Right ventricle myocardium superior (tissue), 1 donor: ENCODE measurements at regions not wholly inside any gene's neighbourhood (a gene's known extent, or its start where the extent isn't known, plus 50 kb on each side); places are given as distances from the start of the nearest gene placed in this dataset.

Source experiments
- ATAC-seq: fragments of 200-7000 bp; cut with Tn5 transposase; one replicate; pipeline ENCODE4 v1.9.1; 2020; ENCODE audit warnings: mild to moderate bottlenecking; ENCODE audit not compliant: poor library complexity
- DNase-seq: peaks from one replicate; pipeline ENCODE4 v3.0.0-alpha.2; 2020
- intact Hi-C: fragments of 100-400 bp; cut with DNase I; formaldehyde crosslinking; loops from one replicate; pipeline ENCODE4 v1.11.2; 2022
- donor health status: DM: no; HTN: yes; CAD: no; lungs with severe emphysema.

- intact Hi-C loops, result no loop called here
- DNase-seq (no peak), ATAC-seq (no peak)
These were observed 670.6 kb upstream of the PKN2 start for GRCh38 chr1:88013485-88013884.

GRCh38 chr1:88014131-88014530, 669.9 kb upstream of the PKN2 start:
- ATAC-seq (no peak), DNase-seq (no peak)
- intact Hi-C loops, result no loop called here

- no peak for ATAC-seq
- intact Hi-C loops, result no loop called here
- no peak for DNase-seq
These were observed 667.1 kb upstream of the PKN2 start for GRCh38 chr1:88016947-88017346.

GRCh38 chr1:88021529-88021928, 662.5 kb upstream of the PKN2 start:
- no peak for ATAC-seq
- intact Hi-C loops, result no loop called here
- DNase-seq, result no peak

- intact Hi-C loops, result no loop called here
- DNase-seq (no peak), ATAC-seq (no peak)
These were observed 661.6 kb upstream of the PKN2 start for GRCh38 chr1:88022516-88022915.

GRCh38 chr1:88029142-88029541, 654.9 kb upstream of the PKN2 start:
- peak; percentile 71 for ATAC-seq
- intact Hi-C loops, result no loop called here
- no peak for DNase-seq

- ATAC-seq (no peak), DNase-seq (no peak)
- intact Hi-C loops, result no loop called here
These were observed 654.2 kb upstream of the PKN2 start for GRCh38 chr1:88029899-88030298.

GRCh38 chr1:88035578-88035977, 648.5 kb upstream of the PKN2 start:
- no peak for ATAC-seq
- intact Hi-C loops, result no loop called here
- DNase-seq, result no peak

- no peak for DNase-seq
- intact Hi-C loops, result no loop called here
- no peak for ATAC-seq
These were observed 647.6 kb upstream of the PKN2 start for GRCh38 chr1:88036345-88037014.

- intact Hi-C loops, result no loop called here
- ATAC-seq (no peak), DNase-seq (no peak)
These were observed 644.8 kb upstream of the PKN2 start for GRCh38 chr1:88039240-88039639.

GRCh38 chr1:88043834-88044233, 640.2 kb upstream of the PKN2 start:
- intact Hi-C loops, result no loop called here
- ATAC-seq (no peak), DNase-seq (no peak)

GRCh38 chr1:88052167-88052566, 631.9 kb upstream of the PKN2 start:
- intact Hi-C loops, result no loop called here
- DNase-seq, result no peak
- no peak for ATAC-seq

GRCh38 chr1:88053065-88053464, 631.0 kb upstream of the PKN2 start:
- ATAC-seq, result no peak
- intact Hi-C loops, result no loop called here
- DNase-seq, result no peak

- no peak for ATAC-seq
- intact Hi-C loops, result no loop called here
These were observed 627.2 kb upstream of the PKN2 start for GRCh38 chr1:88056881-88057280.

GRCh38 chr1:88058205-88058604, 625.9 kb upstream of the PKN2 start:
- ATAC-seq (no peak), DNase-seq (no peak)
- intact Hi-C loops, result no loop called here

More at GRCh38 chr1:88056881-88057280, 627.2 kb upstream of the PKN2 start:
- DNase-seq, result no peak

GRCh38 chr1:88060112-88060673, 623.9 kb upstream of the PKN2 start:
- ATAC-seq (no peak), DNase-seq (no peak)
- intact Hi-C loops, result loop anchor here (5.0 to 10.0 kb wide), 2 partner anchors 735 to 768 kb away; partner anchors contain the start of gene LMO4

GRCh38 chr1:88060750-88061491, 623.2 kb upstream of the PKN2 start:
- DNase-seq, result no peak
- ATAC-seq, result peak; percentile 74
- intact Hi-C loops, result loop anchor here (5.0 to 10.0 kb wide), 2 partner anchors 736 to 769 kb away; partner anchors contain the start of gene LMO4

- ATAC-seq (peak; percentile 85), DNase-seq (no peak)
- intact Hi-C loops, result loop anchor here (5.0 to 10.0 kb wide), 2 partner anchors 737 to 769 kb away; partner anchors contain the start of gene LMO4
These were observed 622.4 kb upstream of the PKN2 start for GRCh38 chr1:88061492-88062177.

- intact Hi-C loops, result loop anchor here (5.0 to 10.0 kb wide), 2 partner anchors 738 to 770 kb away; partner anchors contain the start of gene LMO4
- no peak for ATAC-seq
- no peak for DNase-seq
These were observed 621.4 kb upstream of the PKN2 start for GRCh38 chr1:88062650-88063153.
